HCT116 (cell line): ENCODE measurements at regions not wholly inside any gene's neighbourhood (a gene's known extent, or its start where the extent isn't known, plus 50 kb on each side); places are given as distances from the start of the nearest gene placed in this dataset.

Source experiments
- ATAC-seq: fragments of 200-7000 bp; cut with Tn5 transposase; 2 replicates; pipeline ENCODE4 v1.9.1; 2020; ENCODE audit warnings: mild to moderate bottlenecking, moderate library complexity
- BruUV-seq: library from RNA; stranded (reverse); fragments of 400-500 nt; replicated peaks from 2 replicates; lab custom pipeline; 2021; lab: Mats Ljungman, UMichigan
- CTCF ChIA-PET: fragments of 300-600 bp; sonication (Branson Sonifier 250); formaldehyde crosslinking; loops from one replicate; lab custom pipeline; 2021; ENCODE audit warnings: antibody characterized with exemption; lab: Charles Lee
- POLR2A ChIA-PET: fragments of 300-600, 350-600 bp; sonication (Branson Sonifier 250); formaldehyde crosslinking; loops from one replicate; lab custom pipeline; 2021; ENCODE audit warnings: antibody characterized with exemption; lab: Charles Lee
- RAD21 ChIA-PET, 2 experiments: fragments of 300-600 bp; sonication (Branson Sonifier 250); formaldehyde crosslinking; loops; one replicate each; lab custom pipeline; 2023; ENCODE audit warnings: low total read pairs in 2 of 2; ENCODE audit not compliant: uncharacterized antibody in 2 of 2, unreplicated experiment in 2 of 2, low non-redundant PET in 1 of 2; lab: Charles Lee
- DNase-seq: peaks from one replicate; pipeline ENCODE4 v3.0.0-alpha.2; 2010; ENCODE audit warnings: low read depth, low spot score
- H2AFZ ChIP-seq: fragments of 200-600 bp; shearing (Covaris generic), sonication (generic); 2 replicates; pipeline ENCODE4 v1.6.1; 2017; ENCODE audit warnings: low read depth, mixed run types, mixed read lengths, antibody characterized with exemption, low read length; ENCODE audit not compliant: poor library complexity, severe bottlenecking
- H3K27ac ChIP-seq: 2 replicates; pipeline ENCODE4 v1.5.1; 2012; ENCODE audit warnings: low read depth, low read length
- H3K27me3 ChIP-seq: fragments of 200-600 bp; sonication (generic); 2 replicates; pipeline ENCODE4 v1.6.1; 2016; ENCODE audit warnings: mixed run types, low read length, mixed read lengths; ENCODE audit not compliant: insufficient read depth
- H3K36me3 ChIP-seq, 2 experiments: fragments of 200-500 bp in 1 of 2; fragments of 200-600 bp in 1 of 2; sonication (Bioruptor generic) in 1 of 2; sonication (generic) in 1 of 2; 2 replicates each; pipeline versions ENCODE4 v1.5.1 to v1.6.1; 2014 to 2016; ENCODE audit warnings: low read length in 2 of 2, inconsistent platforms in 1 of 2, mixed read lengths in 1 of 2, mixed run types in 1 of 2; ENCODE audit not compliant: insufficient read depth in 2 of 2, control insufficient read depth in 1 of 2
- H3K4me1 ChIP-seq, 2 experiments: fragments of 200-600 bp in 1 of 2; sonication (generic) in 1 of 2; 2 replicates each; pipeline versions ENCODE4 v1.5.1 to v1.6.1; 2012 to 2017; ENCODE audit warnings: low read length in 2 of 2, inconsistent platforms in 1 of 2, mild to moderate bottlenecking in 1 of 2, mixed read lengths in 1 of 2, mixed run types in 1 of 2, moderate library complexity in 1 of 2; ENCODE audit not compliant: insufficient read depth in 2 of 2, control insufficient read depth in 1 of 2
- H3K4me2 ChIP-seq: fragments of 200-600 bp; sonication (generic); 2 replicates; pipeline ENCODE4 v1.6.1; 2017; ENCODE audit warnings: mixed run types, low read length, mixed read lengths
- H3K4me3 ChIP-seq, 2 experiments: fragments of 200-600 bp in 1 of 2; sonication (generic) in 1 of 2; replicated peaks in 1 of 2; 2 replicates each; pipeline ENCODE4 v1.5.1; 2011 to 2016; ENCODE audit warnings: low read length in 2 of 2, control low read depth in 1 of 2, low read depth in 1 of 2, mild to moderate bottlenecking in 1 of 2, mixed read lengths in 1 of 2, mixed run types in 1 of 2
- H3K79me2 ChIP-seq: fragments of 200-600 bp; sonication (generic); 2 replicates; pipeline ENCODE4 v1.6.1; 2017; ENCODE audit warnings: mild to moderate bottlenecking, mixed run types, low read length, moderate library complexity, mixed read lengths; ENCODE audit not compliant: insufficient read depth
- H3K9ac ChIP-seq: fragments of 200-600 bp; sonication (generic); 2 replicates; pipeline ENCODE4 v1.6.1; 2016; ENCODE audit warnings: low read length, mixed read lengths
- H3K9me2 ChIP-seq: fragments of 200-600 bp; sonication (generic), shearing (Covaris generic); 2 replicates; pipeline ENCODE4 v1.6.1; 2017; ENCODE audit warnings: mixed run types, mild to moderate bottlenecking, moderate library complexity; ENCODE audit not compliant: insufficient read depth
- H3K9me3 ChIP-seq, 2 experiments: fragments of 200-500 bp in 1 of 2; fragments of 200-600 bp in 1 of 2; sonication (Bioruptor generic) in 1 of 2; sonication (generic) in 1 of 2; 2 replicates each; pipeline ENCODE4 v1.6.1; 2014 to 2017; ENCODE audit warnings: low read length in 2 of 2, mixed read lengths in 2 of 2, inconsistent platforms in 1 of 2, low read depth in 1 of 2, mild to moderate bottlenecking in 1 of 2, mixed run types in 1 of 2, moderate library complexity in 1 of 2; ENCODE audit not compliant: control insufficient read depth in 1 of 2, insufficient read depth in 1 of 2
- H4K20me1 ChIP-seq: fragments of 200-600 bp; sonication (generic), shearing (Covaris generic); 2 replicates; pipeline ENCODE4 v1.6.1; 2017; ENCODE audit warnings: mixed run types, mild to moderate bottlenecking, moderate library complexity; ENCODE audit not compliant: insufficient read depth
- CBX3 ChIP-seq: IDR thresholded peaks from 2 replicates; pipeline ENCODE4 v1.6.1; 2012; ENCODE audit warnings: low read depth
- CTCF ChIP-seq, 3 experiments: fragments of 200-600 bp in 1 of 3; sonication (generic) in 1 of 3; IDR thresholded peaks in 2 of 3; conservative IDR thresholded peaks in 1 of 3; 2 replicates each; pipeline ENCODE4 v1.5.1; 2012 to 2017; ENCODE audit warnings: low read depth in 2 of 3, low read length in 2 of 3, antibody characterized with exemption in 1 of 3, borderline replicate concordance in 1 of 3, control low read depth in 1 of 3, mild to moderate bottlenecking in 1 of 3, mixed read lengths in 1 of 3, mixed run types in 1 of 3, moderate library complexity in 1 of 3; ENCODE audit not compliant: insufficient read depth in 1 of 3
- EZH2 ChIP-seq: fragments of 200-600 bp; sonication (generic); IDR thresholded peaks from 2 replicates; pipeline ENCODE4 v1.6.1; 2017; ENCODE audit warnings: antibody characterized with exemption, mixed run types
- JUND ChIP-seq: IDR thresholded peaks from 2 replicates; pipeline ENCODE4 v1.6.1; 2012
- MAX ChIP-seq: IDR thresholded peaks from 2 replicates; pipeline ENCODE4 v1.6.1; 2012
- POLR2A ChIP-seq: IDR thresholded peaks from 2 replicates; pipeline ENCODE4 v1.7.0; 2011; ENCODE audit warnings: borderline replicate concordance; ENCODE audit not compliant: insufficient read depth, insufficient read length; ENCODE audit errors: extremely low read depth
- POLR2AphosphoS5 ChIP-seq: IDR thresholded peaks from 2 replicates; pipeline ENCODE4 v1.6.1; 2011; ENCODE audit warnings: mild to moderate bottlenecking, low read depth, low read length, moderate library complexity
- REST ChIP-seq: IDR thresholded peaks from 2 replicates; pipeline ENCODE4 v1.6.1; 2012; ENCODE audit warnings: low read depth
- SIN3A ChIP-seq: IDR thresholded peaks from 2 replicates; pipeline ENCODE4 v1.6.1; 2012; ENCODE audit warnings: low read depth
- SP1 ChIP-seq: IDR thresholded peaks from 2 replicates; pipeline ENCODE4 v1.6.1; 2012; ENCODE audit warnings: low read depth
- SRF ChIP-seq: IDR thresholded peaks from 2 replicates; pipeline ENCODE4 v1.6.1; 2012; ENCODE audit warnings: low read depth
- TCF7L2 ChIP-seq: IDR thresholded peaks from 2 replicates; pipeline ENCODE4 v1.7.0; 2011; ENCODE audit warnings: borderline replicate concordance, inconsistent platforms; ENCODE audit not compliant: insufficient read depth, insufficient read length; ENCODE audit errors: extremely low read depth
- ZFX ChIP-seq: fragments of 450-650 bp; IDR thresholded peaks from 2 replicates; pipeline ENCODE4 v1.6.1; 2017
- intact Hi-C: fragments of 100-400 bp; cut with micrococcal nuclease; formaldehyde crosslinking; loops from 2 replicates; pipeline ENCODE4 v1.10.0; 2022

GRCh38 chr9:4371108-4371507 lies 71.2 kb upstream of the GLIS3 start:
- Histone ChIP-seq H3K9me3 (no peaks in the 10 kb centered on the region), H3K4me3 (no peak overlapping the region), H4K20me1 (no peaks in the 10 kb centered on the region), H3K27ac (no peak overlapping the region), H3K27me3 (no peaks in the 10 kb centered on the region), H3K4me1 (no peaks in the 10 kb centered on the region), H3K9ac (no peak overlapping the region), H3K36me3 (no peaks in the 10 kb centered on the region), H3K9me2 (no peaks in the 10 kb centered on the region), H3K79me2 (no peaks in the 10 kb centered on the region)
- intact Hi-C loops, result no loop called here
- RAD21 ChIA-PET, result no interaction called here
- no peak for DNase-seq
- BruUV-seq, result no TSS peak
- peak; percentile 34; the same call in 1 of the 2 replicates for ATAC-seq
- TF ChIP-seq CTCF (IDR thresholded peaks at IDR 0.05 in 2 of 3, conservative IDR thresholded peaks at IDR 0.05 in 1 of 3; ENCODE audit: borderline replicate concordance in 1 of 3, insufficient read depth in 1 of 3, low read depth in 2 of 3, low read length in 2 of 3) (no peak), SIN3A (no peak), MAX (no peak), POLR2AphosphoS5 (no peak), CBX3 (no peak), JUND (no peak), TCF7L2 (no peak), SRF (no peak), POLR2A (no peak), EZH2 (no peak), REST (no peak), SP1 (no peak), ZFX (no peak)
- TF ChIP-seq, all 23 proteins: peak for 0
- POLR2A ChIA-PET, result no interaction called here
- H2AFZ ChIP-seq, result no peak overlapping the region
- CTCF ChIA-PET, result no interaction called here
- no peak overlapping the region for H3K4me2 ChIP-seq
